ENCODE measurements at regions not wholly inside any gene's neighbourhood (a gene's known extent, or its start where the extent isn't known, plus 50 kb on each side); places are given as distances from the start of the nearest gene placed in this dataset.

DNA sequence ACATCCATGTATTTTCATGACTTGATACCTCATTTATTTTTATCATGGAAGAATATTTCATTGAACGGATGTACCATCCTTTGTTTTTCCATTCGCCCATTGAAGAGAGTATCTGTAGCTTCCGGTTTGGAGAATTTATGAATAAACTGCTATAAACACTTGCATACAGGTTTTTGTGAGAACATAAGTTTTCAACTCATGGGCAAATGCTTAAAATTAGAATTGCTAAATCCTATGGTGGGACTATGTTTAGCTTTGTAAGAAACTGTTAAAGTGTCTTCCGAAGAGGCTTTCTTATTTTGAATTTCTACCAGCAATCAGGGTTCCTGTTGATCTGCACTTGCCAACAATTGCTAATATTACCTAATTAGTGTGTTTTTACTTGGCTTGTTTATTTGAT is 938.9 kb downstream of the TDRD15 start:
- TF ChIP-seq, protein P1, sequence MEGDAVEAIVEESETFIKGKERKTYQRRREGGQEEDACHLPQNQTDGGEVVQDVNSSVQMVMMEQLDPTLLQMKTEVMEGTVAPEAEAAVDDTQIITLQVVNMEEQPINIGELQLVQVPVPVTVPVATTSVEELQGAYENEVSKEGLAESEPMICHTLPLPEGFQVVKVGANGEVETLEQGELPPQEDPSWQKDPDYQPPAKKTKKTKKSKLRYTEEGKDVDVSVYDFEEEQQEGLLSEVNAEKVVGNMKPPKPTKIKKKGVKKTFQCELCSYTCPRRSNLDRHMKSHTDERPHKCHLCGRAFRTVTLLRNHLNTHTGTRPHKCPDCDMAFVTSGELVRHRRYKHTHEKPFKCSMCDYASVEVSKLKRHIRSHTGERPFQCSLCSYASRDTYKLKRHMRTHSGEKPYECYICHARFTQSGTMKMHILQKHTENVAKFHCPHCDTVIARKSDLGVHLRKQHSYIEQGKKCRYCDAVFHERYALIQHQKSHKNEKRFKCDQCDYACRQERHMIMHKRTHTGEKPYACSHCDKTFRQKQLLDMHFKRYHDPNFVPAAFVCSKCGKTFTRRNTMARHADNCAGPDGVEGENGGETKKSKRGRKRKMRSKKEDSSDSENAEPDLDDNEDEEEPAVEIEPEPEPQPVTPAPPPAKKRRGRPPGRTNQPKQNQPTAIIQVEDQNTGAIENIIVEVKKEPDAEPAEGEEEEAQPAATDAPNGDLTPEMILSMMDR (IDR thresholded peaks at IDR 0.05) = no peak
- no peak for TF ChIP-seq POLR2AphosphoS5 (IDR thresholded peaks at IDR 0.05; ENCODE audit: low read depth, low read length)

Data from Panc1 (cell line).